ENCODE measurements at regions not wholly inside any gene's neighbourhood (a gene's known extent, or its start where the extent isn't known, plus 50 kb on each side); places are given as distances from the start of the nearest gene placed in this dataset.

DNA sequence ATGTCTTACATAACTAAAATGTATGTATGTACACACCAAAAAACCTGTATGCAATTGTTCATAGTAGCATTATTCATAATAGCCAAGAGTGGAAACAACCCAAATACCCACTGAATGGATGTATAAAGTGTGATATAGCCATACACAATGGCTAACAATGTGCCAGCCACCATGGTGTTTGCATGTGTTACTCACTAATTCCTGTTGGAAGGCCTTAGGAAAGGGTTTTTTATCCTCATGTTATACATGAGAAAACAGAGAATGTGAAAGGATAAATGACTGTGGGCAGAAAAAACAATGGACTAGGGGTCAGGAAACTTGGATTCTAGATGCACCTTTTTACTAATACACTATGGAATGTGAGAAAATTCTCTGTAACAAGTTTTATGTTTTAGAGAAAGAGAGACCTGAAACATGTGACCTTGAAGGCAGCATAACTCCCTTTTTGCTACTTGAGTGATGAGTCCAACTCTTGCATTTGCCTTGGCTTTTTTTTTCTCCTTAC lies 55.7 kb downstream of the TIGD2 start:
- DNase-seq (no peak), ATAC-seq (no peak)
- intact Hi-C loops (cut with DNase I), result loop anchor here in 1 of 2 donors (10.0 kb wide), 1 partner anchor 268 kb away; no protein-coding TSS in a partner anchor
- Histone ChIP-seq H3K9me3 (no peaks in the 10 kb centered on the region), H3K27me3 (no peaks in the 10 kb centered on the region), H3K27ac (no peak overlapping the region), H3K4me3 (no peak overlapping the region), H3K4me1 (no peaks in the 10 kb centered on the region), H3K36me3 (no peaks in the 10 kb centered on the region)
- TF ChIP-seq, protein P1, sequence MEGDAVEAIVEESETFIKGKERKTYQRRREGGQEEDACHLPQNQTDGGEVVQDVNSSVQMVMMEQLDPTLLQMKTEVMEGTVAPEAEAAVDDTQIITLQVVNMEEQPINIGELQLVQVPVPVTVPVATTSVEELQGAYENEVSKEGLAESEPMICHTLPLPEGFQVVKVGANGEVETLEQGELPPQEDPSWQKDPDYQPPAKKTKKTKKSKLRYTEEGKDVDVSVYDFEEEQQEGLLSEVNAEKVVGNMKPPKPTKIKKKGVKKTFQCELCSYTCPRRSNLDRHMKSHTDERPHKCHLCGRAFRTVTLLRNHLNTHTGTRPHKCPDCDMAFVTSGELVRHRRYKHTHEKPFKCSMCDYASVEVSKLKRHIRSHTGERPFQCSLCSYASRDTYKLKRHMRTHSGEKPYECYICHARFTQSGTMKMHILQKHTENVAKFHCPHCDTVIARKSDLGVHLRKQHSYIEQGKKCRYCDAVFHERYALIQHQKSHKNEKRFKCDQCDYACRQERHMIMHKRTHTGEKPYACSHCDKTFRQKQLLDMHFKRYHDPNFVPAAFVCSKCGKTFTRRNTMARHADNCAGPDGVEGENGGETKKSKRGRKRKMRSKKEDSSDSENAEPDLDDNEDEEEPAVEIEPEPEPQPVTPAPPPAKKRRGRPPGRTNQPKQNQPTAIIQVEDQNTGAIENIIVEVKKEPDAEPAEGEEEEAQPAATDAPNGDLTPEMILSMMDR (IDR thresholded peaks at IDR 0.05), result no peak

DNA sequence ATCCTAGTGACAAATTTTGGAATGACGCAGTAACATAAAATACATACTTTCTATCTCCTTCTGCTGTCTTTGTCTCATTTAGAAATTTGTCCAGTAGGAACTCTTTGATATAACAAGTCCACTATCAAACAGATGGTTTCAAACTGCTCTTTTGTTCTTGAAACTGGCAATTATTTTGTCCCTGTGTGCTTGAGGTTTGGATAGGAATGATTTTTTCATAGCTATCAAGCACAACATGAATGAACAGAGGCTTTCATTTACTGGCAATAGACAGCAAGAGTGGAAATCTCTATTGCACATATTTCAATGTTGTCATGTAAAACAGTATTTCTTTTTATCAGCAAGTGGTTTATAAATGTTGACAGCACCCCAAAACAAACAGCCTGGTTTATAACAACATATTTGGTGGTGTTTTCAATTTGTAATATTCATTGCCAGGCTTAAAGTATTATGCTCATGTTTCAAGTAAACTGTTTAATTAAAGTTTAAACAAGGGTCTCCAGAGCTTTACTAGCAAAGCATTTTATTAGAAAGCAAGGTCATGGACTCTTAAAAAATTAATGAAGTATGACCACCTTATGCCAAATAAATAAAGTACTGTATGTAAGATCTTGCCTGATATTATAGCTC lies 60.0 kb downstream of the TIGD2 start:
- no peaks in the 10 kb centered on the region for H3K4me1 ChIP-seq
- no peaks in the 10 kb centered on the region for H3K9me3 ChIP-seq
- H3K36me3 ChIP-seq, result no peaks in the 10 kb centered on the region
- DNase-seq, result peak in 2 of 4 donors; percentile 12 to 20
- intact Hi-C loops (cut with DNase I), result no loop called here
- TF ChIP-seq, protein P1 (IDR thresholded peaks at IDR 0.05), result no peak
- H3K27ac ChIP-seq, result no peak overlapping the region
- no peak for ATAC-seq
- H3K4me3 ChIP-seq, result no peak overlapping the region
- H3K27me3 ChIP-seq, result no peaks in the 10 kb centered on the region

- TF ChIP-seq, protein P1 (IDR thresholded peaks at IDR 0.05), result no peak
Measured at GRCh38 chr4:89172865-89173264, 61.5 kb downstream of the TIGD2 start.

DNA sequence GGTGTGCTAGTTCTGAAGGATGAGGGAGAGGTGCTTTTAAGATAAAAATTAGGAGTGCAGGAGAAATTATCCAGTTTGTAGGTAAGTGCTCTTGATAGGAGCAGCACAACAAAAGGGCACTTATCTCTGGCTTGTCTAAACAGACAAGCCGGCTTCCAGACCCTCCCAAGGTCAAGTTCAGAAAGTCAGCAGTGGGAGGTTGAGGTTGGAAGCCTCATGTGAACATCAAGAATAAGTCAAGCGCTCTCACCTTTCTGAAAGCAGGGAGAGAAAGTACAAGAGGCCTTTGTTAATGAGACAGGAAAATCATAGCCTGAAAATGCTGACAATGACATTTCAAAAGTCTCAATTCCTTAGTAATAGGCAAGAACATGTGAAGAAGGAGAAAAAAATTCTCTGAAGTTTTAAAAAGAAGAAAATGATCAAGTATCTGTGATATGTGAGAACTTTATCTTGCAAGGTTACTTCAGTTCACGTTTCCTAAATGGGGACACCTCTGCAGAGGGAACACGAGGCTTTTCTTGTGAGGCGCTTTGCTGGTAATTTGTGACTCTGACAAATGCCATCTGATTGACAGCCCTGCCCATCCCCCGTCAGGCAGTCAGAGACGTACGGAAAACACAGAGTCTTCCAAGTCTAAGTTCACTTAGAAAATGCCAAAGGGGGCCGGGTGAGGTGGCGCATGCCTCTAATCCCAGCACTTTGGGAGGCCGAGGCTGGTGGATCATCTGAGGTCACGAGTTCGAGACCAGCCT lies 62.2 kb downstream of the TIGD2 start:
- no peaks in the 10 kb centered on the region for H3K9me3 ChIP-seq
- no peak overlapping the region for H3K27ac ChIP-seq
- intact Hi-C loops (cut with DNase I), result no loop called here
- H3K36me3 ChIP-seq, result no peaks in the 10 kb centered on the region
- TF ChIP-seq, protein P1 (IDR thresholded peaks at IDR 0.05), result no peak
- no peaks in the 10 kb centered on the region for H3K27me3 ChIP-seq
- H3K4me3 ChIP-seq, result no peak overlapping the region
- ATAC-seq (peak; percentile 70), DNase-seq (peak in 1 of 4 donors; percentile 39)
- no peaks in the 10 kb centered on the region for H3K4me1 ChIP-seq

More at GRCh38 chr4:89172865-89173264, 61.5 kb downstream of the TIGD2 start:
- H3K36me3 ChIP-seq, result no peaks in the 10 kb centered on the region
- no peak overlapping the region for H3K4me3 ChIP-seq
- no peaks in the 10 kb centered on the region for H3K27me3 ChIP-seq
- H3K9me3 ChIP-seq, result no peaks in the 10 kb centered on the region
- intact Hi-C loops (cut with DNase I), result no loop called here
- ATAC-seq (peak; percentile 21), DNase-seq (no peak)
- H3K27ac ChIP-seq, result no peak overlapping the region
- no peaks in the 10 kb centered on the region for H3K4me1 ChIP-seq

- no peak overlapping the region for H3K4me3 ChIP-seq
- no peaks in the 10 kb centered on the region for H3K27me3 ChIP-seq
- intact Hi-C loops (cut with DNase I), result no loop called here
Measured at GRCh38 chr4:89174784-89175183, 63.5 kb downstream of the TIGD2 start.

More at GRCh38 chr4:89174784-89175183, 63.5 kb downstream of the TIGD2 start:
- H3K36me3 ChIP-seq, result no peaks in the 10 kb centered on the region
- TF ChIP-seq, protein P1 (IDR thresholded peaks at IDR 0.05), result no peak
- DNase-seq, result no peak
- H3K9me3 ChIP-seq, result no peaks in the 10 kb centered on the region
- no peak overlapping the region for H3K27ac ChIP-seq
- ATAC-seq, result no peak
- no peaks in the 10 kb centered on the region for H3K4me1 ChIP-seq

All from left lung (tissue), 4 donors.